Calu3 (cell line): ENCODE measurements at regions not wholly inside any gene's neighbourhood (a gene's known extent, or its start where the extent isn't known, plus 50 kb on each side); places are given as distances from the start of the nearest gene placed in this dataset.

ENCODE experiments used
- BruUV-seq: library from RNA; stranded (reverse); fragments of 400-500 nt; replicated peaks from 2 replicates; lab custom pipeline; 2021; lab: Mats Ljungman, UMichigan
- CTCF ChIA-PET: fragments of 300-600 bp; sonication (Branson Sonifier 250); formaldehyde crosslinking; loops from one replicate; lab custom pipeline; 2022; ENCODE audit warnings: antibody characterized with exemption; lab: Charles Lee
- DNase-seq: peaks from one replicate; pipeline ENCODE4 v3.0.0; 2022
- H3K27ac Mint-ChIP-seq: one replicate; pipeline ENCODE4 v1.8.0; 2022; ENCODE audit warnings: mixed read lengths; ENCODE audit not compliant: unreplicated experiment
- H3K27me3 Mint-ChIP-seq: one replicate; pipeline ENCODE4 v1.8.0; 2022; ENCODE audit warnings: mixed read lengths; ENCODE audit not compliant: unreplicated experiment
- H3K36me3 Mint-ChIP-seq: one replicate; pipeline ENCODE4 v1.8.0; 2022; ENCODE audit warnings: mild to moderate bottlenecking, moderate library complexity, mixed read lengths; ENCODE audit not compliant: insufficient read depth, unreplicated experiment
- H3K4me1 Mint-ChIP-seq: one replicate; pipeline ENCODE4 v1.8.0; 2022; ENCODE audit warnings: mild to moderate bottlenecking, low read depth, mixed read lengths; ENCODE audit not compliant: unreplicated experiment
- H3K4me3 Mint-ChIP-seq: one replicate; pipeline ENCODE4 v1.8.0; 2022; ENCODE audit warnings: mild to moderate bottlenecking, low read depth, moderate library complexity, mixed read lengths; ENCODE audit not compliant: unreplicated experiment
- H3K9me3 Mint-ChIP-seq: one replicate; pipeline ENCODE4 v1.8.0; 2022; ENCODE audit warnings: low read depth, mixed read lengths; ENCODE audit not compliant: unreplicated experiment
- intact Hi-C: fragments of 100-400 bp; cut with micrococcal nuclease; formaldehyde crosslinking; loops from one replicate; pipeline ENCODE4 v1.10.0; 2022; ENCODE audit not compliant: unreplicated experiment
- TF ChIP-seq, protein P1 (sequence below): fragments of 200-600 bp; IDR thresholded peaks from one replicate; pipeline ENCODE4 v1.8.0; 2022; ENCODE audit warnings: antibody characterized with exemption; ENCODE audit not compliant: unreplicated experiment

DNA sequence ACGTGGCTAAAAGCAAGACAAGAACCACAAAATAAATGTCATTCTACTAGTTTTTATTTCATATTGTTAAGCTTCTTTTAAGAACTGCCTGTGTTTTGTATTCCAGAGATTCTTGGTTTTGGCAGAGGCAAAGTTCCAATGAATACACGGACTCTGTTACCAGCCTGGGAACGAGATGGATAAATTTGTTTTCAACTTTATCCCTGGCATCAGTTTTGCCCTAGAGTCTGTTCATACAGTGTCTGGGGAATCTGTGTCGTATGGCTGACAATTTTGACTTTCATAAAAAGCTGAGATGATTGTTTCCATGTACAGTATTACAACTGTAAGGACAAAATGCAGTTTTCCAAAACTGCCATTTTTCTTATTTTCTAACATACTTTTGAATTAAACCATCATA is 327.6 kb downstream of the TBC1D4 start:
- CTCF ChIA-PET, result no interaction called here
- peaks cover 6% of the 10 kb centered on the region for H3K27me3 Mint-ChIP-seq

DNA sequence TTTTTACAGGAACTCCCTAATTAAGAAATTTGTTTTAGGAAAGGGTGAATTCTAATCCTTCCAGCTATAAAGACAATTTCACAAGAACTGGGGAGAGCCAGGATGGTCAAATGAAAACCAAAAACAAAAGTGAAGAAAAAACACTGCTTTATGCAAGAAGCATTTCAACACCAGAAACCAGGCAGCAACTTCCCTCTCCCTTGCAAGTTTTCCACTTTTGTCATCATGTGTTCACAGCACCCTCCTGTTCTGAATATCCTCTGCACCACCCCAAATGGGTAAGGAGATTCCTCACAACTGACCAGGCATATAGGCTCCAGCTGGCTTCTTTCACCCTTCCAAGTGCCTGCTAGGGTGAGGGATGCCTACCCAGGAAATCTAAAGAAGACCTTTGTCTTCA is 328.1 kb downstream of the TBC1D4 start:
- no peaks in the 10 kb centered on the region for H3K36me3 Mint-ChIP-seq
- no TSS peak for BruUV-seq
- intact Hi-C loops, result no loop called here
- H3K9me3 Mint-ChIP-seq, result no peaks in the 10 kb centered on the region
- TF ChIP-seq, protein P1, sequence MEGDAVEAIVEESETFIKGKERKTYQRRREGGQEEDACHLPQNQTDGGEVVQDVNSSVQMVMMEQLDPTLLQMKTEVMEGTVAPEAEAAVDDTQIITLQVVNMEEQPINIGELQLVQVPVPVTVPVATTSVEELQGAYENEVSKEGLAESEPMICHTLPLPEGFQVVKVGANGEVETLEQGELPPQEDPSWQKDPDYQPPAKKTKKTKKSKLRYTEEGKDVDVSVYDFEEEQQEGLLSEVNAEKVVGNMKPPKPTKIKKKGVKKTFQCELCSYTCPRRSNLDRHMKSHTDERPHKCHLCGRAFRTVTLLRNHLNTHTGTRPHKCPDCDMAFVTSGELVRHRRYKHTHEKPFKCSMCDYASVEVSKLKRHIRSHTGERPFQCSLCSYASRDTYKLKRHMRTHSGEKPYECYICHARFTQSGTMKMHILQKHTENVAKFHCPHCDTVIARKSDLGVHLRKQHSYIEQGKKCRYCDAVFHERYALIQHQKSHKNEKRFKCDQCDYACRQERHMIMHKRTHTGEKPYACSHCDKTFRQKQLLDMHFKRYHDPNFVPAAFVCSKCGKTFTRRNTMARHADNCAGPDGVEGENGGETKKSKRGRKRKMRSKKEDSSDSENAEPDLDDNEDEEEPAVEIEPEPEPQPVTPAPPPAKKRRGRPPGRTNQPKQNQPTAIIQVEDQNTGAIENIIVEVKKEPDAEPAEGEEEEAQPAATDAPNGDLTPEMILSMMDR, result no peak
- no peak for DNase-seq
- no peak overlapping the region for H3K4me3 Mint-ChIP-seq
- peaks cover 11% of the 10 kb centered on the region for H3K27me3 Mint-ChIP-seq
- CTCF ChIA-PET, result no interaction called here
- no peak overlapping the region for H3K27ac Mint-ChIP-seq
- no peaks in the 10 kb centered on the region for H3K4me1 Mint-ChIP-seq

More for the DNA sequence above, 327.6 kb downstream of the TBC1D4 start:
- Mint-ChIP-seq H3K4me3 (no peak overlapping the region), H3K4me1 (no peaks in the 10 kb centered on the region), H3K36me3 (no peaks in the 10 kb centered on the region), H3K27ac (no peak overlapping the region), H3K9me3 (no peaks in the 10 kb centered on the region)
- intact Hi-C loops, result no loop called here
- no TSS peak for BruUV-seq
- TF ChIP-seq, protein P1, result no peak
- no peak for DNase-seq

DNA sequence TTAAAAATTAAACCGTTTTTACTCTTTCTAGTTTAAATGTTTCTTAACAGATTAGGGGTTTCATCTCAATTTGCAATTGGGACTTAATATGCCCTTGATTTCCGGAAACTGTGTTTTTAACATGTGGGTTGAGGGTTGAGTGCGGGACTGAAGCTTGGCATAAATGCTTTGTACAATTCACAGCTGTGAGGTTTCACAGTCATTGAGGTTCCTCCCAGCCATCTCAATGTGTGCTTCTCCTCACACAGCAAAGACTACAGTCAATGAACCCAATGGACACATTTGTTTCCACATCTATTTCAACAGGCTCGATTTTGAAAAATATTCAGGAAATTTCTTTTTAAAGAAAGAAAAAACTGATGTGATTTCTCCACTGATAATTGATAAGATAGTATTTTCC is 328.6 kb downstream of the TBC1D4 start:
- no peaks in the 10 kb centered on the region for H3K9me3 Mint-ChIP-seq
- H3K27ac Mint-ChIP-seq, result no peak overlapping the region
- CTCF ChIA-PET, result no interaction called here
- no TSS peak for BruUV-seq
- H3K36me3 Mint-ChIP-seq, result no peaks in the 10 kb centered on the region
- intact Hi-C loops, result no loop called here
- H3K27me3 Mint-ChIP-seq, result peaks cover 13% of the 10 kb centered on the region
- H3K4me1 Mint-ChIP-seq, result no peaks in the 10 kb centered on the region
- no peak overlapping the region for H3K4me3 Mint-ChIP-seq
- TF ChIP-seq, protein P1, result no peak
- no peak for DNase-seq

DNA sequence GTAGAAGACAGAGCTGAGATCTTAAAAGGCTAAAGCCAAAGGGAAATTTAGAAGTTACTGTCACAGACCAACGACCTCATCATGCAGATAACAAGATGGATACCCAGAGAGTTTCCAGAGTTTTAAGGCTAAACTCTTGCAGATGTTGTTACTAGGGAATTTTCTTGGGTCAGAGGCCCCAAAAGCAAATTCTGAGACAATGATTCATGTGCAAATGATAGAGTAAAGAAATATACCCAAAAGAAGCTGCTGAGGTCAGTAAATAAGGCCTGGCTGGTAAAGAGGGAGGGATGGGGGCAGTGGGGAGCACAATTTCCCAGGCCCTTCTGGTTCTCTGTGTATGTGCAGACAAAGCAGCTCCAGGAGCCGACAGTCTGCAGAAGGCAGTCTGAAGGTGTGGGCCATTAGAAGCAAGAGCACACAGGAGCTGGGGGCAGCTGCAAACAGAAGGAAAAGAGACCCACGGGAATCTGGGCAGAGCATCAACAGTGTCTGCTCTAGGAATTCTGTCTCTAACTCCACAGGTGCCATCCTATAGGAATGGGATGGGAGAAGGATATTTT is 330.8 kb downstream of the TBC1D4 start:
- Mint-ChIP-seq H3K27ac (no peak overlapping the region), H3K27me3 (peaks cover 13% of the 10 kb centered on the region), H3K36me3 (no peaks in the 10 kb centered on the region), H3K9me3 (no peaks in the 10 kb centered on the region), H3K4me3 (no peak overlapping the region), H3K4me1 (no peaks in the 10 kb centered on the region)
- BruUV-seq, result no TSS peak
- no peak for DNase-seq
- intact Hi-C loops, result no loop called here
- TF ChIP-seq, protein P1, result no peak
- CTCF ChIA-PET, result no interaction called here
